GM23338 (cell line): ENCODE measurements at regions not wholly inside any gene's neighbourhood (a gene's known extent, or its start where the extent isn't known, plus 50 kb on each side); places are given as distances from the start of the nearest gene placed in this dataset.

Experiments used
- ATAC-seq: fragments of 200-7000 bp; cut with Tn5 transposase; 3 replicates; pipeline ENCODE4 v1.9.1; 2020
- DNase-seq: peaks from one replicate; pipeline ENCODE4 v3.0.0-alpha.2; 2015; ENCODE audit warnings: low spot score
- H2AFZ ChIP-seq: fragments of 200-600 bp; sonication (generic); 2 replicates; pipeline ENCODE4 v1.8.0; 2016; ENCODE audit warnings: antibody characterized with exemption, mild to moderate bottlenecking, moderate library complexity
- H3F3A ChIP-seq: fragments of 200-600 bp; sonication (generic); replicated peaks from 2 replicates; pipeline ENCODE4 v1.8.0; 2017; ENCODE audit warnings: antibody characterized with exemption, mixed run types, low read depth
- H3K27ac ChIP-seq: fragments of 200-600 bp; sonication (generic); 2 replicates; pipeline ENCODE4 v1.6.1; 2016; ENCODE audit warnings: low read depth
- H3K27me3 ChIP-seq: fragments of 200-600 bp; sonication (generic); 2 replicates; pipeline ENCODE4 v1.8.0; 2016; ENCODE audit warnings: mild to moderate bottlenecking, mixed run types, moderate library complexity; ENCODE audit not compliant: insufficient read depth
- H3K36me3 ChIP-seq: fragments of 200-600 bp; sonication (generic); 2 replicates; pipeline ENCODE4 v1.8.0; 2016; ENCODE audit warnings: mild to moderate bottlenecking; ENCODE audit not compliant: insufficient read depth
- H3K4me1 ChIP-seq: fragments of 200-600 bp; sonication (generic); 2 replicates; pipeline ENCODE4 v1.8.0; 2016; ENCODE audit warnings: mild to moderate bottlenecking, moderate library complexity; ENCODE audit not compliant: insufficient read depth
- H3K4me2 ChIP-seq: fragments of 200-600 bp; sonication (generic); 2 replicates; pipeline ENCODE4 v1.7.1; 2017; ENCODE audit warnings: mixed run types
- H3K4me3 ChIP-seq: fragments of 200-600 bp; sonication (generic); 2 replicates; pipeline ENCODE4 v1.6.1; 2016; ENCODE audit warnings: mixed run types
- H3K79me2 ChIP-seq: fragments of 200-600 bp; sonication (generic); replicated peaks from 2 replicates; pipeline ENCODE4 v1.8.0; 2017; ENCODE audit warnings: mild to moderate bottlenecking; ENCODE audit not compliant: insufficient read depth
- H3K9me2 ChIP-seq: fragments of 200-600 bp; sonication (generic); 2 replicates; pipeline ENCODE4 v1.8.0; 2017; ENCODE audit not compliant: insufficient read depth
- H4K20me1 ChIP-seq: fragments of 200-600 bp; sonication (generic); replicated peaks from 2 replicates; pipeline ENCODE4 v1.8.0; 2017; ENCODE audit warnings: mild to moderate bottlenecking; ENCODE audit not compliant: insufficient read depth
- H3K27ac Mint-ChIP-seq: 2 replicates; pipeline ENCODE4 v1.8.0; 2020; ENCODE audit warnings: inconsistent platforms, mild to moderate bottlenecking, moderate library complexity, mixed read lengths
- H3K27me3 Mint-ChIP-seq: 3 replicates; pipeline ENCODE4 v1.8.0; 2022; ENCODE audit warnings: low read depth, mild to moderate bottlenecking, moderate library complexity, mixed read lengths, inconsistent platforms; ENCODE audit not compliant: insufficient read depth, poor library complexity
- H3K36me3 Mint-ChIP-seq: 3 replicates; pipeline ENCODE4 v1.8.0; 2021; ENCODE audit warnings: low read depth, mild to moderate bottlenecking, inconsistent platforms, moderate library complexity, mixed read lengths
- H3K4me1 Mint-ChIP-seq: 3 replicates; pipeline ENCODE4 v1.8.0; 2020; ENCODE audit warnings: mild to moderate bottlenecking, inconsistent platforms, mixed read lengths
- H3K4me3 Mint-ChIP-seq: 3 replicates; pipeline ENCODE4 v1.8.0; 2021; ENCODE audit warnings: moderate library complexity, mild to moderate bottlenecking, inconsistent platforms, mixed read lengths
- H3K9me3 Mint-ChIP-seq: 3 replicates; pipeline ENCODE4 v1.8.0; 2020; ENCODE audit warnings: moderate library complexity, mild to moderate bottlenecking, inconsistent platforms, mixed read lengths
- CREB1 ChIP-seq: fragments of 250-450 bp; sonication (Bioruptor Pico); IDR thresholded peaks from 2 replicates; pipeline ENCODE4 v1.5.0; 2020; ENCODE audit warnings: low read depth, mild to moderate bottlenecking, moderate library complexity
- EZH2 ChIP-seq: fragments of 200-600 bp; sonication (generic); IDR thresholded peaks from one replicate; pipeline ENCODE4 v1.8.0; 2017; ENCODE audit warnings: antibody characterized with exemption, mild to moderate bottlenecking, low read depth; ENCODE audit not compliant: unreplicated experiment
- NANOG ChIP-seq: IDR thresholded peaks from 2 replicates; pipeline ENCODE4 v1.6.1; 2016; ENCODE audit warnings: antibody characterized with exemption, borderline replicate concordance
- POLR2AphosphoS5 ChIP-seq: IDR thresholded peaks from 2 replicates; pipeline ENCODE4 v1.6.1; 2016; ENCODE audit warnings: antibody characterized with exemption, low read depth
- STAT1 ChIP-seq: IDR thresholded peaks from one replicate; pipeline ENCODE4 v1.6.1; 2016; ENCODE audit warnings: antibody characterized with exemption; ENCODE audit not compliant: unreplicated experiment
- ZNF331 ChIP-seq: fragments of 250-450 bp; sonication (Bioruptor Pico); IDR thresholded peaks from 2 replicates; pipeline ENCODE4 v1.5.0; 2020; ENCODE audit warnings: low read depth, mild to moderate bottlenecking, moderate library complexity
- TF ChIP-seq, protein P1 (sequence below): IDR thresholded peaks from one replicate; pipeline ENCODE4 v1.6.1; 2018; ENCODE audit warnings: antibody characterized with exemption; ENCODE audit not compliant: unreplicated experiment
- TF ChIP-seq, protein P2 (sequence below): IDR thresholded peaks from 2 replicates; pipeline ENCODE4 v1.6.1; 2016; ENCODE audit warnings: antibody characterized with exemption
- TF ChIP-seq, protein P3 (sequence below), 2 experiments: fragments of 200-600 bp in 1 of 2; sonication (generic) in 1 of 2; conservative IDR thresholded peaks; 2 replicates each; pipeline versions ENCODE4 v1.5.1 to v1.6.1; 2016 to 2017; ENCODE audit warnings: antibody characterized with exemption in 2 of 2, low read depth in 2 of 2, mild to moderate bottlenecking in 2 of 2, moderate library complexity in 1 of 2

DNA sequence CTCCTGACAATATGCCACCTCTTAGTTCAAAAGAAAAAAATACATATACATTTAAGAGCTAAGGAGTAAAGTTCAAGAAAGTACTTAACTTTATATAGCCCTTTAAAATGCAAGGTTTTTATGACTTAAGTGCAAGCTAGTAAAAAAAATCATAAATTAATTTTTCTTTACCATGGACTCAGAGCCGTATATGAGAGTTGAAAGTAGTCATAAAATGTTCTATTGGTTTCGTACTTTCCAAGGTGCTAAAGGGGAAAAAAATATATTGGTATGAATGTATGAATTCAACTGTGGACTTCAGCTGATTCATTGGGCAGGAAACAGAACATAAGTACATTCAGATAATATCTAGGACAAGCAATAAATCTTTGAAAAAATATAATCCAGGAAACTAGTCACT lies 869.8 kb upstream of the AGA start (continued):
- TF ChIP-seq, protein P1, sequence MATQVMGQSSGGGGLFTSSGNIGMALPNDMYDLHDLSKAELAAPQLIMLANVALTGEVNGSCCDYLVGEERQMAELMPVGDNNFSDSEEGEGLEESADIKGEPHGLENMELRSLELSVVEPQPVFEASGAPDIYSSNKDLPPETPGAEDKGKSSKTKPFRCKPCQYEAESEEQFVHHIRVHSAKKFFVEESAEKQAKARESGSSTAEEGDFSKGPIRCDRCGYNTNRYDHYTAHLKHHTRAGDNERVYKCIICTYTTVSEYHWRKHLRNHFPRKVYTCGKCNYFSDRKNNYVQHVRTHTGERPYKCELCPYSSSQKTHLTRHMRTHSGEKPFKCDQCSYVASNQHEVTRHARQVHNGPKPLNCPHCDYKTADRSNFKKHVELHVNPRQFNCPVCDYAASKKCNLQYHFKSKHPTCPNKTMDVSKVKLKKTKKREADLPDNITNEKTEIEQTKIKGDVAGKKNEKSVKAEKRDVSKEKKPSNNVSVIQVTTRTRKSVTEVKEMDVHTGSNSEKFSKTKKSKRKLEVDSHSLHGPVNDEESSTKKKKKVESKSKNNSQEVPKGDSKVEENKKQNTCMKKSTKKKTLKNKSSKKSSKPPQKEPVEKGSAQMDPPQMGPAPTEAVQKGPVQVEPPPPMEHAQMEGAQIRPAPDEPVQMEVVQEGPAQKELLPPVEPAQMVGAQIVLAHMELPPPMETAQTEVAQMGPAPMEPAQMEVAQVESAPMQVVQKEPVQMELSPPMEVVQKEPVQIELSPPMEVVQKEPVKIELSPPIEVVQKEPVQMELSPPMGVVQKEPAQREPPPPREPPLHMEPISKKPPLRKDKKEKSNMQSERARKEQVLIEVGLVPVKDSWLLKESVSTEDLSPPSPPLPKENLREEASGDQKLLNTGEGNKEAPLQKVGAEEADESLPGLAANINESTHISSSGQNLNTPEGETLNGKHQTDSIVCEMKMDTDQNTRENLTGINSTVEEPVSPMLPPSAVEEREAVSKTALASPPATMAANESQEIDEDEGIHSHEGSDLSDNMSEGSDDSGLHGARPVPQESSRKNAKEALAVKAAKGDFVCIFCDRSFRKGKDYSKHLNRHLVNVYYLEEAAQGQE, result no peak

DNA sequence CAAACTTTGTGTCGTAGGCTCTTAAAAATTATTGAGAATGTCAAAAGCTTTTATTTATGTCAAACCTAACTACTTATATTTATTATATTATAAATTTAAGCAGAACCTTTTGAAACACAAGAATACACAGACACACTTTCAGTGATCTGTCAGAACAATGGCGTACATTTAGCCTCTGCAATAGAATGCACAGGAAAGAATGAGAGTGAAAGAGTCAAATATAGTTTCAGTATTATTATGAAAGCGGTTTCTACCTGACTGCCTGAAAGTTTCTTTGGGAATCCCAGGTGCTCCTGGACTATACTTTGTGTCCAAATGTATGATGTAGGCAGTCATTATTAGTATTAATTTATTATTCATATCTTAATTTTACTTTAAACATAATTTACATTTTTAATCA lies 872.0 kb upstream of the AGA start:
- Histone ChIP-seq H3K79me2 (no peaks in the 10 kb centered on the region), H3K27ac (no peak overlapping the region), H3K36me3 (no peaks in the 10 kb centered on the region), H2AFZ (no peak overlapping the region), H3K4me1 (no peaks in the 10 kb centered on the region), H3K4me2 (no peak overlapping the region), H3K9me2 (no peaks in the 10 kb centered on the region), H3F3A (no peaks in the 10 kb centered on the region), H4K20me1 (no peaks in the 10 kb centered on the region), H3K4me3 (no peak overlapping the region), H3K27me3 (no peaks in the 10 kb centered on the region)
- ATAC-seq (no peak), DNase-seq (no peak)
- Mint-ChIP-seq H3K9me3 (no peaks in the 10 kb centered on the region; the same call in 2 of the 3 replicates), H3K4me1 (no peaks in the 10 kb centered on the region), H3K36me3 (no peaks in the 10 kb centered on the region), H3K27ac (no peak overlapping the region), H3K27me3 (no peaks in the 10 kb centered on the region), H3K4me3 (no peak overlapping the region)
- TF ChIP-seq, protein P2, sequence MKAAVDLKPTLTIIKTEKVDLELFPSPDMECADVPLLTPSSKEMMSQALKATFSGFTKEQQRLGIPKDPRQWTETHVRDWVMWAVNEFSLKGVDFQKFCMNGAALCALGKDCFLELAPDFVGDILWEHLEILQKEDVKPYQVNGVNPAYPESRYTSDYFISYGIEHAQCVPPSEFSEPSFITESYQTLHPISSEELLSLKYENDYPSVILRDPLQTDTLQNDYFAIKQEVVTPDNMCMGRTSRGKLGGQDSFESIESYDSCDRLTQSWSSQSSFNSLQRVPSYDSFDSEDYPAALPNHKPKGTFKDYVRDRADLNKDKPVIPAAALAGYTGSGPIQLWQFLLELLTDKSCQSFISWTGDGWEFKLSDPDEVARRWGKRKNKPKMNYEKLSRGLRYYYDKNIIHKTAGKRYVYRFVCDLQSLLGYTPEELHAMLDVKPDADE, result no peak
- TF ChIP-seq NANOG (no peak), CREB1 (CRISPR knock-in tag) (no peak), EZH2 (no peak), STAT1 (no peak), ZNF331 (CRISPR knock-in tag) (no peak), POLR2AphosphoS5 (no peak)
- TF ChIP-seq, protein P3, sequence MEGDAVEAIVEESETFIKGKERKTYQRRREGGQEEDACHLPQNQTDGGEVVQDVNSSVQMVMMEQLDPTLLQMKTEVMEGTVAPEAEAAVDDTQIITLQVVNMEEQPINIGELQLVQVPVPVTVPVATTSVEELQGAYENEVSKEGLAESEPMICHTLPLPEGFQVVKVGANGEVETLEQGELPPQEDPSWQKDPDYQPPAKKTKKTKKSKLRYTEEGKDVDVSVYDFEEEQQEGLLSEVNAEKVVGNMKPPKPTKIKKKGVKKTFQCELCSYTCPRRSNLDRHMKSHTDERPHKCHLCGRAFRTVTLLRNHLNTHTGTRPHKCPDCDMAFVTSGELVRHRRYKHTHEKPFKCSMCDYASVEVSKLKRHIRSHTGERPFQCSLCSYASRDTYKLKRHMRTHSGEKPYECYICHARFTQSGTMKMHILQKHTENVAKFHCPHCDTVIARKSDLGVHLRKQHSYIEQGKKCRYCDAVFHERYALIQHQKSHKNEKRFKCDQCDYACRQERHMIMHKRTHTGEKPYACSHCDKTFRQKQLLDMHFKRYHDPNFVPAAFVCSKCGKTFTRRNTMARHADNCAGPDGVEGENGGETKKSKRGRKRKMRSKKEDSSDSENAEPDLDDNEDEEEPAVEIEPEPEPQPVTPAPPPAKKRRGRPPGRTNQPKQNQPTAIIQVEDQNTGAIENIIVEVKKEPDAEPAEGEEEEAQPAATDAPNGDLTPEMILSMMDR (conservative IDR thresholded peaks at IDR 0.05; ENCODE audit: low read depth in 2 of 2), result no peak
- TF ChIP-seq, protein P1, result no peak
